ENCODE measurements at regions not wholly inside any gene's neighbourhood (a gene's known extent, or its start where the extent isn't known, plus 50 kb on each side); places are given as distances from the start of the nearest gene placed in this dataset.

DNA sequence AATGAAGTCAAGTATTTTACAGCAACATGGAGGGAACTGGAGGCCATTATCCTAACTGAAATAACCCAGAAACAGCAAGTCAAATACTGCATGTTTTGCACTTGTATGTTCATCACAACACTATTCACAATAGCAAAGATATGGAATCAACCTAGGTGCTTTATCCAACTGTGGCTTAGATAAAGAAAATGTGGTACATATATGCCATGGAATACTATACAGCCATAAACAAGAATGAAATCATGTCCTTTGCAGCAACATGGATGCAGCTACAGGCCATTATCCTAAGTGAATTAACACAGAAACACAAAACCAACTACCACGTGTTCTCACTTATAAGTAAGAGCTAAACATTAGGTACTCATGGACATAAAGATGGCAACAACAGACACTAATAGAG lies 91.5 kb upstream of the E2F3 start:
- DNase-seq (ENCODE audit: extremely low read depth in 1 of 11, low read depth in 9 of 11, low spot score in 4 of 11), result no peak

DNA sequence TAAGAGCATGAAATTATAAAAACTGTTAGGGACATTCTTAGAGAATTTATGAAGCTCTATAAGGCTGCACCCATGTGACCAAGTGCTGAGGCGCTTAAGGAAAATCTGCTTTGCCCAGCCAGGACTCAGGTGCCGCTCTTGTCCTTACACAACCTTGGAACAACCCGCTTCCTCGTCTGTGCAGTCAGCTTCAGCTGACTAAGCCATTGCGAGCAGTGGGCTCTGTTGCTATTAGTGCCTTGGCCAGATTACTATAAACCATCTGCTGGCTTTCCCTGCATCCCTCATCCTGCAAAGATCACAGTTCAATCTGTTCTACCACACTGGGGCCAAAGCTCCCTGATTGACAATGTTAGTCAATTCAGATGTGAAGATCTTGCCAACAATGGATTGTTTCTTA lies 89.1 kb upstream of the E2F3 start:
- no peak for DNase-seq (ENCODE audit: extremely low read depth in 1 of 11, low read depth in 9 of 11, low spot score in 4 of 11)

DNA sequence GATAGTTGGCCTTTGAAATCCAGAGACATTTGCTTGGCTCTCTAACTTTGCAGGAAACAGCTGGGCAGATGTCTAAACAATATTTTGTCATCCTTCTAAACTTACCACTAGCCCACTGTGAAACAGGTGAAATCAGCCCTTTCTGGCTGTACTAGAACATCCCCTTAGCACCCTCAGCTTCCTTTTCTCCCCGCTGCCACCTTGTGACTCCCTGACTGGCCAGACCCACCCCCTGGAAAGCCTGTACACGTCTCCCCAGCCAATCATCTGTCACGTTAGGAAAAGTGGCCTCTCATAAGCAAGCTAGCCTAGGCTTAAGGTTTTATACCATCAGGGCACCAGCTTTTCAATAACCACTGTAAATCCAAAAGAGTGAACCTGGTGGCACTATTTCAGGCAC lies 88.6 kb upstream of the E2F3 start:
- no peak for DNase-seq (ENCODE audit: extremely low read depth in 1 of 11, low read depth in 9 of 11, low spot score in 4 of 11)

DNA sequence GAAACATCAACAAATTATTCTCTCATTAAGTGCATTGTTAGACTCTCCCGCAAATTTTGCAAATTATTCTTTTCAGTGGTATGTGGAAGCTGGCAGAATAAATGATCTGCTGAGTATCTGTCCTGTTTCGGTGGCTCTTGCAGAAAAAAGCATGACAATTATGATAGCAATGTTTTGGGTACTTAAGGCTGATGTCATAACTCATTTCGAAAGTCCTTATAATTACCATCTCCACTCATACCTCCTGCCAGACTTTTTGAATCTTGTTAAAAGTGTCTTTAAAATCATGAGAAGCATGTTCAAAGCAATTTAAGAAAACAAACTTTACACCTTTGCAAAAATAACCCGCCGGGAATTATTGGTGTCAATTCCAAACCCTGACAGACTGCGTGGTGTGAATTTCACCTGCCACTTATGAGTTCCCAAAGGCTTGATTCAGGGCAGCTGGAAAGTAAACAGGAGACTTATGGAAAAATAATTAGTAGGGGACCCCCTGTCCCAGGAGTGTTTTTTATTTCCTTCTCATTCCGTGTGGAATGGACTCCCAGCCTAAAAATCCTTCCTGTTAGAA lies 87.6 kb upstream of the E2F3 start:
- no peak for DNase-seq (ENCODE audit: extremely low read depth in 1 of 11, low read depth in 9 of 11, low spot score in 4 of 11)

DNA sequence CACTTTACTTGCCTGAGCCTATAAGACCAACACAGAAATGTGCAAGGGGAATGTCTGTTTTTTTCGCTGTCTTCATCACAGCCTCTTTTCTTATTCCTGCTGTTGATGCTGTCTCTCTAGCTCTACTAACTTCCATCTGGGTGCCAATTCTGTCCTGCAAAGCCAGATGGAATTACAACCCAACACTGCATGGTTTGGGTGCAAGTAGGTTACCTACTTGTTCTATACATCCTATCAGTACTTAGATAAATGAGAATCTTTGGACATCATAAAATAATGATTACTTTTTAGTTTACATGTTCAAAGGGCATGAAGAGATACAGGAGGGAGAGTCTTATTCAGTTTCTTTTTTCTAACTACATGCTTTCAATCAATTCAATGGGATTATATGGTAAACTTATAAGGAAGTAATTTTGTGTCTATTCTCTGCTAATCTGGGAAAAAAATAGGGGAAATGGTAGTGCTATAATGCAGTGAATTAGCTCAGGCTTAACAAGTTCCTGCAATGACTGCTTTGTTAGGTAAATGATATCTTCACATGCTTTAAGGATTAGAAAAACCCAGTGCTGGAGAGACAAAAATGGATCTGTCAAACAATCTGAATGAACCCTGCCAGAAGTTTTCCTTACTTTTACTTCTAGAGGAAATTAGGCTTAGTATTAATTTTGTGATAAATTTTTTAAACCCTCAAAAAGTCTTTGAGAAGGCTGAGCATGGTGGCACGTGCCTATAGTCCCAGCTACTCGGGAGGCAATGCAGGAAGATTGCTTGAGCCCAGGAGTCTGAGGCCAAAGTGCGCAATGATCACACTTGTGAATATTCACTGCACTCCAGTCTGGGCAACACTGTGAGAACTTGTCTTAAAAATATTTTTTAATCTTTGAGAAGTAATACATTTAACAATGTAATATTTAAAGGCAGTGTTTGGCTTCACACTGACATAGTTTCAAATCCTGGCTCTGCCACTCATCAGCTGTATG lies 86.5 kb upstream of the E2F3 start:
- DNase-seq (ENCODE audit: extremely low read depth in 1 of 11, low read depth in 9 of 11, low spot score in 4 of 11), result no peak

DNA sequence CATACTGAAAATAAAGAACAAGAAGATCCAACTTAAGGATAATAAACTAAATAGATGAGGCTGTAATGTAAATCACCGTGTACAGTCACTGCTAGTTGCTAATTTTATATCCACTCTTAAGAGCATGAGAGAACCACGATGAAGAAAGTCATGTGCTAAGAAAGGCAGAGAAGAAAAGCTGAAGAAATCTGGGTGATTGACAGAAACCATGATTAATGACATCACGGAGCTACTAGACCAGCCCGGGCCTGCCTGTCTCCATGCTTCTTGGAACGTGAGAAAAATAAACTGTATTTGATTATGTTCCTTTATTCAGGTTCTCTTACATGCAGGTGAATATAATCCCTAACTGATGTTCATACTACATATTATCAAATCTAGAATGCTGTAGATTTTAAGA lies 84.2 kb upstream of the E2F3 start:
- no peak for DNase-seq (ENCODE audit: extremely low read depth in 1 of 11, low read depth in 9 of 11, low spot score in 4 of 11)

DNA sequence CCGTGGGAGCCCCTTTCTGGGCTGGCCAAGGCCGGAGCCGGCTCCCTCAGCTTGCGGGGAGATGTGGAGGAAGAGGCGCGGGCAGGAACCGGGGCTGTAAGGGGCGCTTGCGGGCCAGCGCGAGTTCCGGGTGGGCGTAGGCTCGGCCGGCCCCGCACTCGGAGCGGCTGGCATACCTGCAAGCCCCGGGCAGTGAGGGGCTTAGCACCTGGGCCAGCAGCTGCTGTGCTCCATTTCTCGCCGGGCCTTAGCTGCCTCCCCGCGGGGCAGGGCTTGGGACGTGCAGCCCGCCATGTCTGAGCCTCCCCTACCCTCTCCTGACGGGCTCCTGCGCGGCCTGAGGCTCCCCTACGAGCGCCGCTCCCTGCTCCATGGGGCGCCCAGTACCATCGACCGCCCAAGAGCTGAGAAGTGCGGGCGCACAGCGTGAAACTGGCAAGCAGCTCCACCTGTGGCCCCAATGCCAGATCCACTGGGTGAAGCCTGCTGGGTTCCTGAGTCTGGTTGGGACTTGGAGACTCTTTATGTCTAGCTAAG lies 82.8 kb upstream of the E2F3 start:
- DNase-seq (ENCODE audit: extremely low read depth in 1 of 11, low read depth in 9 of 11, low spot score in 4 of 11), result no peak

DNA sequence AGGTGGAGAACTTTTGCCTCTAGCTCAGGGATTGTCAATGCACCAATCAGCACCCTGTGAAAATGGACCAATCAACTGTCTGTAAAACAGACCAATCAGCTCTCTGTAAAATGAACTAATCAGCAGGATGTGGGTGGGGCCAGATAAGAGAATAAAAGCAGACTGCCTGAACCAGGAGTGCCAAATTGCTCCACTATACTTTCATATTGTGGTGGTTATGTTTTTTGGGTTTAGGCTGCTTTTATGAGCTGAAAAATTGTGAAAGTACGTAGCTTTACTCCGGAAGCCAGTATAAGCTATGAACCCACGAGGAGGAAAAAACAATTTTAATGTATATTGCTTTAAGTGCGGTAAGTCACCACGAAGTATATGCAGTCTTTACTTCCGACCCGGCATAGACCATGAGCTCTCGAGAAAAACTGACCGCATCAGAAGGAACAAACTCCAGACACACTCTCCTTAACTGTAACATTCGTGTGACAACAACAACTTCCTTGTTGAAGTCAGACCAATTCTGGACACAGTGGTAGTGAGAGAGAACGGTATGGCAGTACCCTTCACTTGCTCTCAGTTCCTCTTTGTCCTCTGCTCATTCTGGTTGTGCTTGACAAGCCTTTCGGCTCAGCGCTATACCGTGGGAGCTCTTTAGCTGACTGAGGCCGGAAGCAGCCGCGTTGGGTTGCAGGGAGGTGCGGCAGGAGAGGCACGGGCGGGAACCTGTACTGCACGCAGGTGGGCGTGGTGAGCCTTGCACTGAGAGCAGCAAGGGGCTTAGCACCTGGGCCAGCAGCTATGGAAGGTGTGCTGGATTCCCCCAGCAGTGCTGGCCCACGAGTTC lies 81.9 kb upstream of the E2F3 start:
- DNase-seq (ENCODE audit: extremely low read depth in 1 of 11, low read depth in 9 of 11, low spot score in 4 of 11), result no peak

DNA sequence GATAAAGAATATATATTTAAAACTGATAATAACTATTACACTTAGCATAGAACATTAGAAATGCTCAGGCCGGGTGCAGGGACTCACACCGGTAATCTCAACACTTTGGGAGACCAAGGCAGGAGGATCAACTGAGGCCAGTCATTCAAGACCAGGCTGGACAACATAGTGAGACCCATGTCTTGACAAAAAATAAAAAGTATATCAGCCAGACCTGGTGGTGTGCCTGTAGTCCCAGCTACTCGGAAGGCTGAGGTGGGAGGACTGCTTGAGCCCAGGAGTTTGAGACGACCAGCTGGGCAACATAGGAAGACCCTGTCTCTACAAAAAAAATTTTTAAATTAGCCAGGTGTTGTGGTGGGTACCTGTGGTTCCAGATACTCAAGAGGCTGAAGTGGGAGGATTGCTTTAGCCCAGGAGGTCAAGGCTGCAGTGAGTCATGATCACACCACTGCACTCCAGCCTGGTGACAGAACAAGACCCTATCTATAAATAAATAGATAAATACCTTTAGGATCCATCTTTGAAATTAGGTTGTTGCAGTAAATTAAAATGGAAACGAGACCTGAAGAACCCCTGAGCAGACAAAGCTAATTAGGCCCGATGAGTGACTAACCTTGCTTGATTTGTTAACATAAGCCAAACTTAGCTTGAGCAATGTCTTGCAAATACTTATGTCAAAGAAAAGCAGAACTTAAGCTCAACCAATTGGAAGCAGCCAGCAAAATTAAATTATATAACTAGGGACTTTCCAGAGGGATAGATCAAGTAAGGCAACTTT lies 75.8 kb upstream of the E2F3 start:
- no peak for DNase-seq (ENCODE audit: extremely low read depth in 1 of 11, low read depth in 9 of 11, low spot score in 4 of 11)

DNA sequence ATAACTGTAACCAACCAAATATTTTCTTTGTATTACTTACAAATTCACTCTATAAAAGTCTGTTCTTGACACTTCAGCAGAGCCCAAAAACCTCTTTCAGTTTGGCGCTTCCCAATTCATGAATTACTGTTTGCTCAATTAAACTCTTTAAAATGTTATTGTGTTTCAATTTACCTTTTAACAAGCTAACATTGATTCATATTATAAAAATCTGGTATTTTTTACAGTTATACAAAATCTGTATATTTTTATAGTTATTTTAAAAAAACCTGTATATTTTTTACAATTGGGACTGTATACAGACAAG lies 75.3 kb upstream of the E2F3 start:
- no peak for DNase-seq (ENCODE audit: extremely low read depth in 1 of 11, low read depth in 9 of 11, low spot score in 4 of 11)

DNA sequence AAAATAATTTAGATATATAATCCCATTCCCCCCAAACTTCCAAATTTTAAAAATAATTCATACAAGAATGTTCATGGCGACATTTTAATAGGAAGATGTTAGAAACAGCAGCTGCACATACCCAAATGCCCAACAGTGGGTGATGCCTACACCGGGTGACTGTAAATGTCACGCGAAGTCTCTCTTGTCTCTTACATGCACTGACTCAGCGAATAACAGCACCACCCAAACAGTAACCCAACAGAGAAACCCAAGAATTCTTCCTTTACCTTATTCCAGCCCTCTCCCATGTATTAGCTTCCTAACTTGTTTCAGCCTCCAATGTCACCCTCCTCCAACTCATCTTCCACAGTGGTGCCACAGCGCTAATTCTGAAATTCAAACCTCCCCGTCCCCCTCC lies 74.5 kb upstream of the E2F3 start:
- no peak for DNase-seq (ENCODE audit: extremely low read depth in 1 of 11, low read depth in 9 of 11, low spot score in 4 of 11)

DNA sequence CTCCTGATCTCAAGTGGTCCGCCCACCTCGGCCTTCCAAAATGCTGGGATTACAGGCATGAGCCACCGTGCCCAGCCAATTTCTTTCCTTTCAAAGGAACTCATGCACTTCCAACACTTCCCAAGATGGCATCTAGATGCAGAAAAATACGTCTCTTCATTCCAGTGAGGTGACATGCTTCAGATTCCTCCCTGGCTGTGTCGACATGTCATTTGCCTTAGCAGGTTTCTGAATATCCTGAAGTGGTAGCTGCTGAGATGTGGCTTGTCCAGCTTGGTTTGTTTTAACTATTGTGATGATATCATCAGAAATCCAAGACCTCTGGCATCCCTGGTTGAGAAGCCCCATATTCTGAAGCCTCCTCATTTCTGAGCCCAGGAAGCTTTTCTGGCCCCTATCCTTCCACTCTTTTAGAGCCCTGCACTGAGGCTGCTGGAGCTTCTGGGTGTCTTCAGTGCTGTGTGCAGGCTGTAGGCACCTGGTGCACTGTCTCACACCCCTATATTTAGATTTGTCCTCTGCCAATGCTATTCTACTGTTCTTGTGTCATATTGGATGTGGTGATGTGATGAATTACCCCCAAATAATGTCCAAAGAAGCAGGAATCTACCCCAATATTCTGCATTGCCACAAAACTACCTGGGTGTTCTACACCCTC lies 73.3 kb upstream of the E2F3 start:
- no peak for DNase-seq (ENCODE audit: extremely low read depth in 1 of 11, low read depth in 9 of 11, low spot score in 4 of 11)

DNA sequence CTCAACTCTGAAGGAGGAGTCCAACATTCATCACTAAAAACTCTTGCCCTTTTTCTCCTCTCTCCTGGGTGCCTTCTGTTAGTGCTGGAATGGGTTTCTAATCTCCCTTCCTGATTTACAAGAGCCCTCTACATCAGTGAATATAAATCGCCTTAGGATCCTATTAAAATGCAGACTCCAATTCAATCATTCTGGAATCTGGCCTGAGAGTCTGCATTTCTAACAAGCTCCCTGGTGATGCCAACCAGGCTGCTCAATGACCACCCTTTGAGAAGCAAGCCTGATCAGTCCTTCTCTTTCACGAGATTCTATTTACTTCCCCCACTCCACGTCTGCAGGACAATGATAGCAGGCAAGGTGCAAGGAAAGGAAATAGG lies 72.8 kb upstream of the E2F3 start:
- DNase-seq (ENCODE audit: extremely low read depth in 1 of 11, low read depth in 9 of 11, low spot score in 4 of 11), result no peak

DNA sequence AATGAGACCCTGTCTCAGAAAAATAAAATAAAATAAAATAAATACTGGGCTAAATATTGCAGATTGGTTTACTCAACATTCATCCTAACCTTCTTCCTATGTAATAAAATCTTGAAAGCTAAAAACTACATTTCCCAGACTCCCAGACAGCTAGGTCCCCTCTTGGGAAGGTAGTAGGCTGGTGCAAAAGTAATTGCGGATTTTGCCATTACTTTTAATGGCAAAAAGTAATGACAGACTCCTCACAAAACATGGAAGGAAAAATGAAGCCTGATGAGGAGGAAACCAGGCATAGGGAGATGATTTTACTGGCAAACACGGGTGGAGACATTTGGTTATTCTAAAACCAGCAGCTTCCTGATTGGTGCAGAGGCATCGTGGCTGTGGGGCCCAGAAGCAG lies 70.6 kb upstream of the E2F3 start:
- DNase-seq (ENCODE audit: extremely low read depth in 1 of 11, low read depth in 9 of 11, low spot score in 4 of 11), result no peak

DNA sequence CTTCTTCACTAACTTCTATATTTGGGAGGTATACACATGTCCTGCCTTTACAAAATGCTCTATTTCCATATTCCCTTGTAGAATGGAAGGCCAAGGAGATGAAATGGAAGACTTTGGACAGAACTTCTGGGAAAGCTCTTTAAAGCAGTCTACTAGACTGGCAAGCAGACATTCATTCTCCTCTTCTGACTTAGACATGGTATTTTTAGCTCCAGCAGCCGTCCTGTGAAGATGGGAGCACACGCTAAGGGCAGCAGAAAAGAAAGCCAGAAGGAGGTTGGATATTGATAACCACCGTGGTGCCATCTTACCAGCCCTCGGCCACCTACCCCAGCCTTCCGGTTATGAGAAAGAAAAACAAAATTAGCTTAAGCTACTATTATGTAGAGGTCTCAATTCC lies 70.1 kb upstream of the E2F3 start:
- DNase-seq (ENCODE audit: extremely low read depth in 1 of 11, low read depth in 9 of 11, low spot score in 4 of 11), result no peak

DNA sequence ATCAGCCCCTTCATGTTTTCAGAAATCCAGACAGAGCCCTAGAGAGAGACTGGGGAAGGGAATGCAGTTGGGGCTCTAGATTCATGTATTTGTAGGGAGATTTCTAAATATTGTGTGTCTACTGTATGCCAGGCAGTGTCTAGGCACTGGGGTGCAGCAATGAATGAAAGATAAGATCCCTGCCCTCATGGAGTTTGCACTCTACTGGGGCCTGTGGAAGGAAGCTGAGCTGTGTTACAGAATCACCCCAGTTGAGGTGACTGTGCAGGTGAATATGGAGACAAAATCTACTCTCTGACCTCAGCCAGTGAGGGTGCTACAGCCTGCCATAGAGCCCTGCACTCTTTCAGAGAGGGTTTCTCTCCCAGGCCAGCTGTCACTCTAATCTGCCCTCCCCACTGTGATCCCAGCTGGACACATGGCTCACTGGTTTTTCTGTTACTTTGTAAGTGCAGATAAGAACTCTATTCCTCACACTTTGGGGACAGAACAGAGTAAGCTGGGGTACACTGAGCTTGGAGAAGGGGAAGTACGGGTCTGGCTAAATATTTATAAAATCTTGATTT lies 69.2 kb upstream of the E2F3 start:
- DNase-seq (ENCODE audit: extremely low read depth in 1 of 11, low read depth in 9 of 11, low spot score in 4 of 11), result no peak

DNA sequence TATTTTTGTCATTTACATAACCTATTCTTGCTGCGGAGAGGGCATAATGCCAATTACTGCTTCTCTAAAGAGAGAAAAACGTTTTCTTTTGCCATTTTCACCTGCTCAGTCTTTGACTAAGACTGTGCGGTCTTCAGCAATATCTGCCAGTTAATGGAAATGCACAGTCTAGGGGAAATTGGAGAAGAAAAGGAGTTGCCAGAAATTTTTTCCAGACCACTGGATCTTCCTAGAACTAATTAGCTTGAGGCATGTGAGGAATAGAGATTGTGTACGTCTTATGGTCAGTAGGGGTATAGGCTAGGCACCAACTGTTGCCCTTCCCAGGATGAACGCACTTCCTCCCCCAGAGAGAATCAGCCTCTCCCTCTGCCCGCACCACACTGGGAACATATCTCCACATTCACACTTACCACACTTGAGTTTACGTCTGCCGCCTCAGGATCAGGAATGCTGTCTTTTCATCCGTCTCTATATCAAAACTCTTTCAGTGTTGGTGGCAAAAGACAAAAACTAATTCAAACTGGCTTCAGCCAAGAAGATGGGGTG lies 67.9 kb upstream of the E2F3 start:
- no peak for DNase-seq (ENCODE audit: extremely low read depth in 1 of 11, low read depth in 9 of 11, low spot score in 4 of 11)

DNA sequence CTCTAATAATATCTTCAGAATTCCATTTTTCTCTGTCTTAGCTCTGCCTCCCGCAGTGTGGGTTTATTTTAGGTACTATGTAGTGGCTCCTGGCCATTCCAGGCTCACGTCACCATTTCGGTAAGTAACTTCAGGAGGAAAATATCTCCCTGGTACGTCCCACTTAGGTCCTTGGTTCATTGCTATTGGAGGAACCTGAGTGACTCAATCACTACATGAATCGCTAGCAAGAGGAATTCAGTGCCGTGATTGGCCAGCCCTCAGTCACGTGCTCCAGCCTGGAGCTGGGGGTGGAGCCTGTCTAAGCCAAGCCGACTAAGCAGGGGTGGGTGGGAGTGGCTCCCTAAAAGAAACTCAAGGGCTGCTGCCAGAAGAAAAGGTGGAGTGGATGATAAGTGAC lies 67.3 kb upstream of the E2F3 start:
- DNase-seq (ENCODE audit: extremely low read depth in 1 of 11, low read depth in 9 of 11, low spot score in 4 of 11), result no peak
